ENCODE measurements at regions not wholly inside any gene's neighbourhood (a gene's known extent, or its start where the extent isn't known, plus 50 kb on each side); places are given as distances from the start of the nearest gene placed in this dataset.

- H3K9me3 Mint-ChIP-seq (ENCODE audit: low read depth, unreplicated experiment) = peaks cover 6% of the 10 kb centered on the region
- H3K27me3 Mint-ChIP-seq (ENCODE audit: unreplicated experiment) = peaks cover 13% of the 10 kb centered on the region
- intact Hi-C loops (cut with micrococcal nuclease; ENCODE audit: unreplicated experiment) = no loop called here
- no peaks in the 10 kb centered on the region for H3K36me3 Mint-ChIP-seq (ENCODE audit: insufficient read depth, unreplicated experiment)
- BruUV-seq (replicated peaks) = no TSS peak
- no peak for DNase-seq
- H3K4me1 Mint-ChIP-seq (ENCODE audit: low read depth, unreplicated experiment) = no peaks in the 10 kb centered on the region
- TF ChIP-seq CTCF (IDR thresholded peaks at IDR 0.05; ENCODE audit: unreplicated experiment) = no peak
- no peak overlapping the region for H3K27ac Mint-ChIP-seq (ENCODE audit: unreplicated experiment)
- CTCF ChIA-PET = no interaction called here
- no peak overlapping the region for H3K4me3 Mint-ChIP-seq (ENCODE audit: low read depth, unreplicated experiment)
Measured at GRCh38 chr9:79263628-79264027, 308.1 kb upstream of the TLE4 start.

GRCh38 chr9:79264041-79264440 lies 307.7 kb upstream of the TLE4 start:
- Mint-ChIP-seq H3K4me1 (ENCODE audit: low read depth, unreplicated experiment) (no peaks in the 10 kb centered on the region), H3K9me3 (ENCODE audit: low read depth, unreplicated experiment) (peaks cover 6% of the 10 kb centered on the region), H3K27me3 (ENCODE audit: unreplicated experiment) (peaks cover 13% of the 10 kb centered on the region), H3K36me3 (ENCODE audit: insufficient read depth, unreplicated experiment) (no peaks in the 10 kb centered on the region), H3K27ac (ENCODE audit: unreplicated experiment) (no peak overlapping the region), H3K4me3 (ENCODE audit: low read depth, unreplicated experiment) (no peak overlapping the region)
- CTCF ChIA-PET = no interaction called here
- no peak for TF ChIP-seq CTCF (IDR thresholded peaks at IDR 0.05; ENCODE audit: unreplicated experiment)
- no TSS peak for BruUV-seq (replicated peaks)
- no peak for DNase-seq
- intact Hi-C loops (cut with micrococcal nuclease; ENCODE audit: unreplicated experiment) = no loop called here

- Mint-ChIP-seq H3K9me3 (ENCODE audit: low read depth, unreplicated experiment) (peaks cover 6% of the 10 kb centered on the region), H3K4me1 (ENCODE audit: low read depth, unreplicated experiment) (no peaks in the 10 kb centered on the region), H3K27me3 (ENCODE audit: unreplicated experiment) (peaks cover 10% of the 10 kb centered on the region), H3K27ac (ENCODE audit: unreplicated experiment) (no peak overlapping the region), H3K4me3 (ENCODE audit: low read depth, unreplicated experiment) (no peak overlapping the region), H3K36me3 (ENCODE audit: insufficient read depth, unreplicated experiment) (no peaks in the 10 kb centered on the region)
- no peak for DNase-seq
- TF ChIP-seq CTCF (IDR thresholded peaks at IDR 0.05; ENCODE audit: unreplicated experiment) = no peak
- no TSS peak for BruUV-seq (replicated peaks)
- CTCF ChIA-PET = no interaction called here
- intact Hi-C loops (cut with micrococcal nuclease; ENCODE audit: unreplicated experiment) = no loop called here
Measured at GRCh38 chr9:79264511-79265355, 307.0 kb upstream of the TLE4 start.

- Mint-ChIP-seq H3K9me3 (ENCODE audit: low read depth, unreplicated experiment) (peaks cover 10% of the 10 kb centered on the region), H3K4me1 (ENCODE audit: low read depth, unreplicated experiment) (no peaks in the 10 kb centered on the region), H3K27ac (ENCODE audit: unreplicated experiment) (no peak overlapping the region), H3K27me3 (ENCODE audit: unreplicated experiment) (no peaks in the 10 kb centered on the region), H3K36me3 (ENCODE audit: insufficient read depth, unreplicated experiment) (no peaks in the 10 kb centered on the region), H3K4me3 (ENCODE audit: low read depth, unreplicated experiment) (no peak overlapping the region)
- TF ChIP-seq CTCF (IDR thresholded peaks at IDR 0.05; ENCODE audit: unreplicated experiment) = no peak
- CTCF ChIA-PET = no interaction called here
- no peak for DNase-seq
- no TSS peak for BruUV-seq (replicated peaks)
- intact Hi-C loops (cut with micrococcal nuclease; ENCODE audit: unreplicated experiment) = no loop called here
Measured at GRCh38 chr9:79266986-79267385, 304.8 kb upstream of the TLE4 start.
